HepG2 (cell line): ENCODE measurements at regions not wholly inside any gene's neighbourhood (a gene's known extent, or its start where the extent isn't known, plus 50 kb on each side); places are given as distances from the start of the nearest gene placed in this dataset.

Experiments used
- ATAC-seq: fragments of 200-7000 bp; cut with Tn5 transposase; 3 replicates; pipeline ENCODE4 v1.9.1; 2020; ENCODE audit warnings: mild to moderate bottlenecking, moderate library complexity
- BruUV-seq: library from RNA; stranded (reverse); fragments of 400-500 nt; replicated peaks from 2 replicates; lab custom pipeline; 2021; lab: Mats Ljungman, UMichigan
- CTCF ChIA-PET: fragments of 300-600 bp; formaldehyde crosslinking; extraction: SDS; loops from one replicate; lab custom pipeline; 2021; ENCODE audit warnings: low total read pairs, inconsistent platforms, low intra/inter-chr PET ratio; lab: Yijun Ruan, JAX
- POLR2A ChIA-PET: fragments of 350-600 bp; sonication (Branson Sonifier 250); formaldehyde crosslinking; loops from one replicate; lab custom pipeline; 2020; ENCODE audit warnings: antibody characterized with exemption, inconsistent platforms; lab: Yijun Ruan, JAX
- DNase-seq: peaks from one replicate; pipeline ENCODE4 v3.0.0-alpha.2; 2015; ENCODE audit warnings: low spot score
- FAIRE-seq: peaks from 3 replicates; lab custom pipeline; 2011; peaks lifted over from hg19 to GRCh38; lab: Jason Lieb, UNC
- H2AFZ ChIP-seq: one replicate; pipeline ENCODE4 v1.6.1; 2011; ENCODE audit warnings: low read length, inconsistent platforms
- H3K27ac ChIP-seq: fragments of 300-600 bp; 3 replicates; pipeline ENCODE4 v1.8.0; 2011; ENCODE audit warnings: mixed run types, mild to moderate bottlenecking, mixed read lengths, low read length, inconsistent platforms; ENCODE audit not compliant: insufficient read depth; ENCODE audit errors: extremely low read length
- H3K27me3 ChIP-seq, 2 experiments: fragments of 200-600 bp in 1 of 2; 2 replicates in 1 of 2; 3 replicates in 1 of 2; pipeline versions ENCODE4 v1.6.0 to v1.8.0; 2011; ENCODE audit warnings: low read length in 2 of 2, mild to moderate bottlenecking in 2 of 2, moderate library complexity in 2 of 2, inconsistent platforms in 1 of 2; ENCODE audit not compliant: insufficient read depth in 2 of 2, control insufficient read depth in 1 of 2
- H3K36me3 ChIP-seq, 2 experiments: fragments of 200-600 bp in 1 of 2; replicated peaks in 1 of 2; 2 replicates in 1 of 2; 3 replicates in 1 of 2; pipeline versions ENCODE4 v1.5.1 to v1.8.0; 2011; ENCODE audit warnings: low read length in 2 of 2, inconsistent platforms in 1 of 2; ENCODE audit not compliant: insufficient read depth in 2 of 2, control insufficient read depth in 1 of 2
- H3K4me1 ChIP-seq: 2 replicates; pipeline ENCODE4 v1.5.1; 2012; ENCODE audit warnings: low read length, inconsistent platforms; ENCODE audit not compliant: insufficient read depth
- H3K4me2 ChIP-seq: 2 replicates; pipeline ENCODE4 v1.6.0; 2011; ENCODE audit warnings: low read depth, low read length, inconsistent platforms
- H3K4me3 ChIP-seq, 3 experiments: fragments of 200-600 bp in 1 of 3; sonication (generic), shearing (Covaris generic) in 1 of 3; replicated peaks in 1 of 3; 2 replicates each; pipeline ENCODE4 v1.5.1; 2011 to 2016; ENCODE audit warnings: low read length in 3 of 3, inconsistent platforms in 2 of 3, low read depth in 2 of 3, mild to moderate bottlenecking in 2 of 3, control low read depth in 1 of 3, mixed read lengths in 1 of 3; ENCODE audit not compliant: insufficient read depth in 1 of 3
- H3K79me2 ChIP-seq: one replicate; pipeline ENCODE4 v1.6.1; 2011; ENCODE audit warnings: low read length, inconsistent platforms; ENCODE audit not compliant: insufficient read depth
- H3K9ac ChIP-seq: 2 replicates; pipeline ENCODE4 v1.6.0; 2011; ENCODE audit warnings: mild to moderate bottlenecking, low read depth, low read length, inconsistent platforms; ENCODE audit not compliant: insufficient read depth
- H3K9me3 ChIP-seq: 2 replicates; pipeline ENCODE4 v1.5.1; 2012; ENCODE audit warnings: mild to moderate bottlenecking, low read length
- H4K20me1 ChIP-seq: 2 replicates; pipeline ENCODE4 v1.6.0; 2011; ENCODE audit warnings: inconsistent platforms, mild to moderate bottlenecking, low read length, moderate library complexity; ENCODE audit not compliant: insufficient read depth
- ARID2 ChIP-seq: sonication (generic); formaldehyde crosslinking; IDR thresholded peaks from 2 replicates; pipeline ENCODE4 v1.8.1; 2022; ENCODE audit warnings: mild to moderate bottlenecking, missing genetic modification reagents, borderline replicate concordance
- MTF1 ChIP-seq: sonication (generic); formaldehyde crosslinking; IDR thresholded peaks from 2 replicates; pipeline ENCODE4 v1.5.0; 2020; ENCODE audit warnings: missing genetic modification reagents
- NFKBIZ ChIP-seq: IDR thresholded peaks from 2 replicates; pipeline ENCODE4 v1.6.1; 2018; ENCODE audit warnings: missing genetic modification reagents, missing compliant biosample characterization
- NPAS2 ChIP-seq: sonication (generic); formaldehyde crosslinking; IDR thresholded peaks from 2 replicates; pipeline ENCODE4 v1.8.0; 2022; ENCODE audit warnings: mild to moderate bottlenecking, missing genetic modification reagents, borderline replicate concordance
- PHF20 ChIP-seq: sonication (generic); formaldehyde crosslinking; IDR thresholded peaks from 2 replicates; pipeline ENCODE4 v1.5.0; 2020; ENCODE audit warnings: mild to moderate bottlenecking, missing genetic modification reagents
- ZNF230 ChIP-seq: sonication (generic); formaldehyde crosslinking; IDR thresholded peaks from 2 replicates; pipeline ENCODE4 v1.4.0; 2020; ENCODE audit warnings: mild to moderate bottlenecking, missing genetic modification reagents
- WGBS: methylation state at CpG from one replicate; pipeline ENCODE4 v1.1.6; 2017; ENCODE audit warnings: low lambda C conversion rate; 5-methylcytosine and 5-hydroxymethylcytosine counted together
- in situ Hi-C: cut with HindIII; loops from 2 replicates; pipeline ENCODE4 v1.10.0; 2017; ENCODE audit warnings: low pct_unique_long_range_greater_than_20kb; ENCODE audit not compliant: extremely low pct_ligation_motif_present
- intact Hi-C: fragments of 100-400 bp; cut with micrococcal nuclease; formaldehyde crosslinking; loops from one replicate; pipeline ENCODE4 v1.10.0; 2022; ENCODE audit not compliant: unreplicated experiment
- TF ChIP-seq, protein P1 (sequence below): IDR thresholded peaks from 2 replicates; pipeline ENCODE4 v1.6.1; 2016; ENCODE audit warnings: low read depth, control low read depth
- TF ChIP-seq, protein P2 (sequence below): sonication (generic); formaldehyde crosslinking; IDR thresholded peaks from 2 replicates; pipeline ENCODE4 v1.5.0; 2020; ENCODE audit warnings: missing genetic modification reagents, mild to moderate bottlenecking, borderline replicate concordance
- TF ChIP-seq, protein P3 (sequence below): sonication (generic); formaldehyde crosslinking; IDR thresholded peaks from 2 replicates; pipeline ENCODE4 v1.5.1; 2020; ENCODE audit warnings: mild to moderate bottlenecking, moderate library complexity, missing genetic modification reagents

DNA sequence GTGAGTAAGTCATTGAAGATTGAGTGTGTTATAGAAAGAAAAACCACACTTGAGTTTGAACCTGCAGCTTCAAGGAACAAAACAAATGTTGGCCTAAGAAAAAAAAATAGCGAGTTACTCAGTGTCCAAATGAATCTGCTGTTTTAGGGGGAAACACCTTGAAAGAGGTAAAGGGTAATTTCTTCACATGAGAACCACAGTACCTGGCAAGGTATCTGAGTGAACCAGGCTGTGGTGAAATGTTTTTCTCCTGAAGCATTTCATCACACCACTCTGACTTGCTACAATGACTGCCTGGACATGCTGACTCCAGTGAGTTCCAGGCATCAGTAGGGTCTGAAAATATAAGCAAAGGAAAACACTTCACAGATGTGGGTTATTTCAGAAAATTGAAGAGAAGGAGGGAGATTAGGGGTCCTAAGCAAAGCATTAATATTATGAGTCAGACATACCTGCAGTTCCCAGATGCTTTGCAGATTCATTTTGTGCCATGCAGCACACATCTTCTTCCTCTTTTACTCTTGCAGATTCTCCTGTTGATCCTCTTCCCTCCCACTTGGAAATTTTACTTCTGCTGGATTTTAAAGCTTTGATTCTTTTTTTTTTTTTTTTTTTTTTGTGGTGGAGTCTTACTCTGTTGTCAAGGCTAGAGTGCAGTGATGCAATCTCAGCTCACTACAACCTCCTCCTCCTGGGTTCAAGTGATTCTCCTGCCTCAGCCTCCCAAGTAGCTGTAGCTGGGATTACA, 206.2 kb upstream of the SGK1 start:
- ChIA-PET CTCF (no interaction called here), POLR2A (no interaction called here)
- no peaks in the 10 kb centered on the region for H4K20me1 ChIP-seq
- H3K79me2 ChIP-seq = no peaks in the 10 kb centered on the region
- in situ Hi-C loops (no loop called here), intact Hi-C loops (no loop called here)
- WGBS = 3% methylated on average over 1 of the region's 1 CpG
- no peak overlapping the region for H2AFZ ChIP-seq
- H3K27ac ChIP-seq = no peak overlapping the region
- DNase-seq = no peak
- no peak overlapping the region for H3K4me3 ChIP-seq
- peaks cover 0 to 9% of the 10 kb centered on the region in 2 experiments; a peak in 1 of 5 replicates for H3K27me3 ChIP-seq
- TF ChIP-seq, protein P1, sequence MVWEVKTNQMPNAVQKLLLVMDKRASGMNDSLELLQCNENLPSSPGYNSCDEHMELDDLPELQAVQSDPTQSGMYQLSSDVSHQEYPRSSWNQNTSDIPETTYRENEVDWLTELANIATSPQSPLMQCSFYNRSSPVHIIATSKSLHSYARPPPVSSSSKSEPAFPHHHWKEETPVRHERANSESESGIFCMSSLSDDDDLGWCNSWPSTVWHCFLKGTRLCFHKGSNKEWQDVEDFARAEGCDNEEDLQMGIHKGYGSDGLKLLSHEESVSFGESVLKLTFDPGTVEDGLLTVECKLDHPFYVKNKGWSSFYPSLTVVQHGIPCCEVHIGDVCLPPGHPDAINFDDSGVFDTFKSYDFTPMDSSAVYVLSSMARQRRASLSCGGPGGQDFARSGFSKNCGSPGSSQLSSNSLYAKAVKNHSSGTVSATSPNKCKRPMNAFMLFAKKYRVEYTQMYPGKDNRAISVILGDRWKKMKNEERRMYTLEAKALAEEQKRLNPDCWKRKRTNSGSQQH (CRISPR knock-in tag) = no peak
- TF ChIP-seq NPAS2 (CRISPR knock-in tag) (no peak), MTF1 (CRISPR knock-in tag) (no peak), ARID2 (CRISPR knock-in tag) (no peak), NFKBIZ (no peak), PHF20 (CRISPR knock-in tag) (no peak), ZNF230 (CRISPR knock-in tag) (no peak)
- TF ChIP-seq, protein P2, sequence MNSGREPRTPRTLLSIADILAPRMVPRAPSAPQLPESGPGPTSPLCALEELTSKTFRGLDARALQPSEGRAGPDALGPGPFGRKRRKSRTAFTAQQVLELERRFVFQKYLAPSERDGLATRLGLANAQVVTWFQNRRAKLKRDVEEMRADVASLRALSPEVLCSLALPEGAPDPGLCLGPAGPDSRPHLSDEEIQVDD (CRISPR knock-in tag) = no peak
- TF ChIP-seq, protein P3, sequence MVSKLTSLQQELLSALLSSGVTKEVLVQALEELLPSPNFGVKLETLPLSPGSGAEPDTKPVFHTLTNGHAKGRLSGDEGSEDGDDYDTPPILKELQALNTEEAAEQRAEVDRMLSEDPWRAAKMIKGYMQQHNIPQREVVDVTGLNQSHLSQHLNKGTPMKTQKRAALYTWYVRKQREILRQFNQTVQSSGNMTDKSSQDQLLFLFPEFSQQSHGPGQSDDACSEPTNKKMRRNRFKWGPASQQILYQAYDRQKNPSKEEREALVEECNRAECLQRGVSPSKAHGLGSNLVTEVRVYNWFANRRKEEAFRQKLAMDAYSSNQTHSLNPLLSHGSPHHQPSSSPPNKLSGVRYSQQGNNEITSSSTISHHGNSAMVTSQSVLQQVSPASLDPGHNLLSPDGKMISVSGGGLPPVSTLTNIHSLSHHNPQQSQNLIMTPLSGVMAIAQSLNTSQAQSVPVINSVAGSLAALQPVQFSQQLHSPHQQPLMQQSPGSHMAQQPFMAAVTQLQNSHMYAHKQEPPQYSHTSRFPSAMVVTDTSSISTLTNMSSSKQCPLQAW (CRISPR knock-in tag) = no peak
- TF ChIP-seq, all 625 proteins: peak for 0
- H3K4me1 ChIP-seq = peaks cover 8% of the 10 kb centered on the region
- H3K9ac ChIP-seq = no peak overlapping the region
- H3K4me2 ChIP-seq = no peak overlapping the region
- FAIRE-seq (no peak), ATAC-seq (no peak)
- H3K9me3 ChIP-seq = no peaks in the 10 kb centered on the region
- BruUV-seq = no TSS peak
- H3K36me3 ChIP-seq = no peaks in the 10 kb centered on the region
